T-helper 1 cell treated with Interleukin-12 subunit alpha and Interleukin-12 subunit beta and Interleukin-4 antibody, amounts not matched to agents 30 μg/mL and 1 μg/mL, for 36 hours (primary cell): ENCODE measurements at regions not wholly inside any gene's neighbourhood (a gene's known extent, or its start where the extent isn't known, plus 50 kb on each side); places are given as distances from the start of the nearest gene placed in this dataset.

Source experiments
- H3K27ac Mint-ChIP-seq: one replicate; pipeline ENCODE4 v1.8.0; 2021; ENCODE audit warnings: mild to moderate bottlenecking, mixed read lengths
- H3K27me3 Mint-ChIP-seq: one replicate; pipeline ENCODE4 v1.8.0; 2021; ENCODE audit warnings: low read depth, mixed read lengths
- H3K36me3 Mint-ChIP-seq: one replicate; pipeline ENCODE4 v1.8.0; 2021; ENCODE audit warnings: low read depth, mixed read lengths
- H3K4me1 Mint-ChIP-seq: one replicate; pipeline ENCODE4 v1.8.0; 2021; ENCODE audit warnings: low read depth, mixed read lengths
- H3K4me3 Mint-ChIP-seq: one replicate; pipeline ENCODE4 v1.8.0; 2021; ENCODE audit warnings: mild to moderate bottlenecking, moderate library complexity, mixed read lengths
- H3K9me3 Mint-ChIP-seq: one replicate; pipeline ENCODE4 v1.8.0; 2021; ENCODE audit warnings: mixed read lengths

DNA sequence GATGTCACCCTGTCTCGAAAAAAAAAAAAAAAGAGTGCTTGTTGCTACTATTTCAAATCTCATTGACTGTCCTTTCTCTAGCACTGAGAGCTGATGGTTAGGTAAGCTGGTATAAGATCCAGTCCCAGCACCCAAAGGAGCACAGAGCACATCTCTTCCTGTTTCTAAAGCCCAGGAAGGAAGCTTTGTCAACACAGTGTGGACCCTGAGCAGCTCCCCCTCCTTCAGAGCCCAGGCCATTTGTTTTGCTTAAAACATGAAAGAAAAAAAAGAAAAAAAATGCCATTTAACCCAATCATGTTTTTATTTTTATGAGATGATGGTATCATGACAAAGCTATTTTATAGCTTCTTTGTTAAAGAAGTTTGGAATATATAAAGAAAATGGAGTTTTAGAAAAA lies 184.1 kb upstream of the DUSP10 start:
- H3K27me3 Mint-ChIP-seq, result peaks cover 23% of the 10 kb centered on the region
- H3K9me3 Mint-ChIP-seq, result no peaks in the 10 kb centered on the region
- no peaks in the 10 kb centered on the region for H3K36me3 Mint-ChIP-seq
- H3K4me1 Mint-ChIP-seq, result no peaks in the 10 kb centered on the region
- no peak overlapping the region for H3K4me3 Mint-ChIP-seq
- H3K27ac Mint-ChIP-seq, result no peak overlapping the region

DNA sequence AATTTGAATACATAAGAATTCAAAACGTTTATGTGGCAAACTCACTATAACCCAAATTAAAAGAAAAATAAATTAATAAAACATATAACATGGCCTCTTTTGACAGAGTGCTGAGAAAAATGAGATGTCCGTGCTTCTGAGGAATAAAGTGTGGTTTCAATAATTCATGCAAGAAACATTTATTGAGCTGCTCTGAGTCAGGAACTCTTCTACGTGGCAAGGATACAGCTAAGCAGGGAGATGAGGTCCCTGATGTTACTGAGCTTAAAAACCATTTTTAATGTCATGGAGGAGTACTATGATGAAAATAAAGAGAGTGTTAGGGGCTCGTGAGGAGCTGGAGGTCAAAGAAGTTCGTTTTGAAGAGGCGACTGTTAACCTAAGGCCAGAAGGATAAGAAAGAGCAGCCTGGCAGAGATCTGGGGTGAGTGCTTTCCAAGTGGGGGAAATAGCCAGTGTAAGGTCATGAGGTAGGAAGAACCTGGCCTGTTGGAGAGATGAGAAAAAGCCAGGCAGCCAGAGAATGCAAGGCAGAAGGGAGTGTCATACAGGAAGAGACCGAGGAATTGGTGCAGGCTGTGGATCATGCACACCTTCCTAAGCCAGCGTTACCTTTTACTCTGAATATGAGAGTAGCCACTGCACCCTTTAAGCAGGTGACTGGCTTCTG lies 182.2 kb upstream of the DUSP10 start:
- Mint-ChIP-seq H3K27ac (no peak overlapping the region), H3K4me1 (no peaks in the 10 kb centered on the region), H3K9me3 (no peaks in the 10 kb centered on the region), H3K27me3 (peaks cover 12% of the 10 kb centered on the region), H3K36me3 (no peaks in the 10 kb centered on the region), H3K4me3 (no peak overlapping the region)

DNA sequence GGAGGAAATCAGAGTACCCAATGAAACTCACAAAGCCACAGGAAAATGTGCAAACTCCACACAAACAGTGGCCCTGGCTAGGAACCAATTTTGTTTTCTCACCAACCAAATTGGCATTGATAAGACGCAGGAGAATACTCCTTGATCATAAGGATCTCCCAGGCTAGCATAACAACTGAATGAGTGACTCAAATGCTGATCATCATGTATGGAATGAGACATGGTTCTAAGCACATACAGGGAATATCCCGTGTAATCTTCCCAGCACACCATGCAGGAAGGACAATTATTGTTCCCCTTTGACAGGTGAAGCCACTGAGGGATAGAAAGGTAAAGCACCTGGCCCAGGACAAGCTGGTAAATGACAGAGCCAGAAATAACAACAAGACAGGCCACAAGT lies 180.0 kb upstream of the DUSP10 start:
- Mint-ChIP-seq H3K4me3 (no peak overlapping the region), H3K27me3 (peaks cover 5% of the 10 kb centered on the region), H3K27ac (no peak overlapping the region), H3K36me3 (no peaks in the 10 kb centered on the region), H3K9me3 (no peaks in the 10 kb centered on the region), H3K4me1 (no peaks in the 10 kb centered on the region)

DNA sequence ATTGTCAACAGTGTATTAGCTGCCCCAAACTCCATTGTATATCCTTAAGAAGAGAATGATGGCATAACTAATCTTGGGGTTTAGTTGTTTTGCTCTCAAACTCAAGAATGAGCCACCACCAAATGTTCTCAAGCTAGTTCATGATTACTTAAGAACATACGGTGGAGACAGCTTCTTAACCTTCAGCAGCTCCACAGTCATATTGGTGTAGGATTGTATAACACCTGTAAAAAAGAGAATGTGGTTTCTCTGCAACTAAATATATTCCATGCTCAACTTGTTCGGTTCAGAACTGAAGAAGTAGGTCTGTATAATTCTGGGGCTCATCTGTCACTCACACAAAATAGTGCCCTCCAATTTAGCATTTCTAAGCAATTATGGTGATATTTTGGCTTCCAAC lies 177.9 kb upstream of the DUSP10 start:
- H3K27me3 Mint-ChIP-seq, result no peaks in the 10 kb centered on the region
- H3K36me3 Mint-ChIP-seq, result no peaks in the 10 kb centered on the region
- no peak overlapping the region for H3K27ac Mint-ChIP-seq
- H3K9me3 Mint-ChIP-seq, result no peaks in the 10 kb centered on the region
- H3K4me1 Mint-ChIP-seq, result no peaks in the 10 kb centered on the region
- H3K4me3 Mint-ChIP-seq, result no peak overlapping the region

DNA sequence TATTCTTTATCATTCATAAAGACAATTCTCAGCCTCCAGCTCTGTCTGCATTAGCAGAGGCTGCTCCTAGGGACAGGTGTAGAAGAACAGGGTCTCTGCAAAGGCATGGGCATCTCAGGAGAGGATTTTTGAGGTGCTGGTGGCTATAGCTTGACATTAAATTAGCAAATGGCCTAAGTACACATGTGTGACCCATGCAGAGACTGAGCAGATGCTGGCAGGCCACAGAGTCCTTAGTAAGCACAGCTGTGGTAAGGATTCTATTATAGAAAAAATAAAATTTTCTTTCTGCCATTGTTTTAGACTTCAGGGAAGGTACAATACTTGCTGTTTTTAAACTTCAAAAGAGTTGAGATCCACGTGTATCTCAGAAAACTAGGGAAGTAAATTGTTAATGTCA lies 177.5 kb upstream of the DUSP10 start:
- Mint-ChIP-seq H3K27me3 (no peaks in the 10 kb centered on the region), H3K36me3 (no peaks in the 10 kb centered on the region), H3K4me3 (no peak overlapping the region)

DNA sequence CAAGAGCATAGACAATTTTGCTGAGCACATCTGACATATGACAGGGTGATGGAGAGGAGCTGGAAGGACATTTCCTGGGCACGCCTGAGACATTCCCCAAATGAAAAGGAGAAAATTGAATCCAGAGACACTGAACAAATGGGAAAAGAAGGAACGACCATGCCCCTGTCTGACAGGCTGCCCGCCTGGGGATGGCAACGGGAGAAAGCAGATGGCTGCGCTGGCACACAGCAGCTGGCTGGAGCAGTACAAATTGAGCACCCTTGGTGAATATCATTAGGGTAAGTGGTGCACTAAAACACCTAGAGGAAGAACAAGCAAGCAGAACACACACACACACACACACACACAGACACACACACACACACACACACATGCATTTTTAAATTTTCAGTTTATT lies 174.3 kb upstream of the DUSP10 start:
- Mint-ChIP-seq H3K27me3 (no peaks in the 10 kb centered on the region), H3K27ac (no peak overlapping the region), H3K4me3 (no peak overlapping the region), H3K36me3 (no peaks in the 10 kb centered on the region), H3K4me1 (peaks cover 6% of the 10 kb centered on the region), H3K9me3 (no peaks in the 10 kb centered on the region)

More for the DNA sequence above, 177.5 kb upstream of the DUSP10 start:
- no peak overlapping the region for H3K27ac Mint-ChIP-seq
- no peaks in the 10 kb centered on the region for H3K9me3 Mint-ChIP-seq
- no peaks in the 10 kb centered on the region for H3K4me1 Mint-ChIP-seq

DNA sequence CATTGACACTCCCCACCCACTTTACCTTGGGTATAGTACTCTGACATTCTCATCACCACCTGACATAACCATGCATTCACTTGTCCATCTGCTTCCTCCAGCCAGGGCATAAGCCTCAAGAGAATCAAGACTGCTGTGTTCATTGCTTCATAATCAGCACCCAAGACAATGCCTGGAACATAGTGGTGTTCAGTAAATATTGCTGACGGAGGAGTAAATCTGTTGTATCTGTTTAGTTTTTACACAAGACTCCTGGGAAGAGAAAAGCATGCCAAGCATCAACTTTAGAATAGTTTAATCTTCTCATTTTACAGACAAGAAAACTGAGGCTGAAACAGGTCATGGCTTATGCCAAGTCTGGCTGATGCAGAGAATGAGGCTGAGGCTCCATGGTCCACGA lies 173.9 kb upstream of the DUSP10 start:
- no peaks in the 10 kb centered on the region for H3K27me3 Mint-ChIP-seq
- H3K9me3 Mint-ChIP-seq, result no peaks in the 10 kb centered on the region
- H3K36me3 Mint-ChIP-seq, result no peaks in the 10 kb centered on the region
- no peak overlapping the region for H3K27ac Mint-ChIP-seq
- H3K4me3 Mint-ChIP-seq, result no peak overlapping the region
- H3K4me1 Mint-ChIP-seq, result peaks cover 7% of the 10 kb centered on the region

DNA sequence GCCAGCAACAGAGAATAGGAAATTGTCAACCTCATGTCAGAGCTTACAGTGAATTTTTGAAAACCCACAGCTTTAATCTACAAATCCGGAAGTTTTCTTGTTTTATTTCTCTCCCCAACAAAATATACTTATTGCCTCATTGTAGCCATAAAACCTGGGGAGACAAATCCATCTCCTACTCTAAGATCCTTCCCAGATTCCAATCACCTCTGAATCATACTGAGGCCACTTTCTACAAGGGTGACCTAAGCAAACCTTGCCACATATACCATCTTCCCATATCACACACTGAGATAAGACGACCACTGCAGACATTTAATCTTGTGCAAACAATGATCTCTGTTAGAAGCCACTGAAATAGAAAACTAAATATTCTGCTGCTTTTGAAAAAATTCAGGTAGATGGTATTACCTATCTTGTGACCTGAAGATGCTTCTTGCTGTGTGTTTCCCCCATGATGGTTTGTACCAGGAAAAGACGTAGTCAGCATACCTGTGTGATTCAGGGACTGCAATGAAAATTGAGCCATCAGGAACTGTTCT lies 171.5 kb upstream of the DUSP10 start:
- H3K27me3 Mint-ChIP-seq, result peaks cover 8% of the 10 kb centered on the region
- H3K9me3 Mint-ChIP-seq, result no peaks in the 10 kb centered on the region

DNA sequence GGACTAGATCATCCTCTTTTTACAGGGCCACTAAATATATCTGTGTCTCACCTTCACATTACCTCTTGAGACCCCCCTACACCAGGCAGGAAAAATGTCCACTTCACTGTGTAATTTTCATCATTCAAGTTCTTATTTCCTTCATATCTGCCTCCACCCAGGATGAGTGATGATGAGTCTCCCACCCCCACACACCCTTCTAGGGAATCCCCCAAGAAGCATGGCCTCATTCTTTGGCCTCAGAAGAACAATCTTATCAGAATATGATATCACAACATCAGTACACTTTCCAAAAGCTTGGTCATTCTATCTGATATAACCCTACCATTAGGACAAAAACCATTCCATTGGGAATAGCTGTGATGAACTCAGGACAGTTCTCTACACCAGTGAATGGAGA lies 170.3 kb upstream of the DUSP10 start:
- H3K27ac Mint-ChIP-seq, result no peak overlapping the region
- peaks cover 11% of the 10 kb centered on the region for H3K27me3 Mint-ChIP-seq
- H3K9me3 Mint-ChIP-seq, result no peaks in the 10 kb centered on the region
- H3K4me1 Mint-ChIP-seq, result peaks cover 7% of the 10 kb centered on the region
- H3K4me3 Mint-ChIP-seq, result no peak overlapping the region
- no peaks in the 10 kb centered on the region for H3K36me3 Mint-ChIP-seq

More for the DNA sequence above, 171.5 kb upstream of the DUSP10 start:
- Mint-ChIP-seq H3K27ac (no peak overlapping the region), H3K4me1 (peaks cover 7% of the 10 kb centered on the region), H3K4me3 (no peak overlapping the region), H3K36me3 (no peaks in the 10 kb centered on the region)

DNA sequence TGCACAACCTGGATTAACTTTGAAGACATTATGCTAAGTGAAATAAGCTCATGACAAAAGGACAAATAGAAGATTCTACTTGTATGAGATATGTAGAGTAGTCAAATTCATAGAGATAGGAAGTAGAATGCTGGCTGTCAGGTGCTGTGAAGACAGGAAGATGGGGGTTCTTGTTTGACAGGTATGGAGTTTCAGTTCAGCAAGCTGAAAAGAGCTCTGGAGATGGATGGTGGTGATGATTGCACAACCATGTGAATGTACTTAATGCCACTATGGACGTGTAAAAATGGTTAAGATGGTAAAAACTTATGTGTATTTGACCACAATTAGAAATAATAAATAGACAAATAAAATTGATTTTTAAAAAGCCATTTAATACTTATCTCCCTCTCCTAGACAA lies 169.8 kb upstream of the DUSP10 start:
- no peak overlapping the region for H3K27ac Mint-ChIP-seq
- peaks cover 11% of the 10 kb centered on the region for H3K27me3 Mint-ChIP-seq
- H3K4me1 Mint-ChIP-seq, result peaks cover 7% of the 10 kb centered on the region
- no peak overlapping the region for H3K4me3 Mint-ChIP-seq
- no peaks in the 10 kb centered on the region for H3K9me3 Mint-ChIP-seq
- H3K36me3 Mint-ChIP-seq, result no peaks in the 10 kb centered on the region

DNA sequence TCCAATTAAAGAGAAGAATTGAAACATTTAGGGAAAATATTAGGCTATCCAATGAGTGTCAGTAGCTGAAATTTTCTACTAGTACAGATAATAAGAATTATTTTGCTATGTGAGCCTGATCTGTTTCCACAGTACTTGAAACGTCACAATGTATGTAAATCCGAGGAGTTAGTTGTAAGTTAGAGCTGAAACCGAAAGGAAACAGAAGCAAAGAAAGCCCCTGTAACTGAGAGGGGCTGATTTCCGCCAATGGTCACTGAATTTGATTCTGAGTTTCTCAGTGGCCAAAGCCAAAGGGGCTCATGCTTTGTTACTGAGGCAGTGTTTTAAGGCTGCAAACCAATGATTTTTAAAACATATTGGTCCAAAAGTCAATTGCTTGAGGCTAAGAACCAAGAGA lies 168.3 kb upstream of the DUSP10 start:
- H3K27ac Mint-ChIP-seq, result no peak overlapping the region
- no peaks in the 10 kb centered on the region for H3K36me3 Mint-ChIP-seq
- no peaks in the 10 kb centered on the region for H3K9me3 Mint-ChIP-seq
- peaks cover 11% of the 10 kb centered on the region for H3K27me3 Mint-ChIP-seq
- no peak overlapping the region for H3K4me3 Mint-ChIP-seq
- peaks cover 7% of the 10 kb centered on the region for H3K4me1 Mint-ChIP-seq

DNA sequence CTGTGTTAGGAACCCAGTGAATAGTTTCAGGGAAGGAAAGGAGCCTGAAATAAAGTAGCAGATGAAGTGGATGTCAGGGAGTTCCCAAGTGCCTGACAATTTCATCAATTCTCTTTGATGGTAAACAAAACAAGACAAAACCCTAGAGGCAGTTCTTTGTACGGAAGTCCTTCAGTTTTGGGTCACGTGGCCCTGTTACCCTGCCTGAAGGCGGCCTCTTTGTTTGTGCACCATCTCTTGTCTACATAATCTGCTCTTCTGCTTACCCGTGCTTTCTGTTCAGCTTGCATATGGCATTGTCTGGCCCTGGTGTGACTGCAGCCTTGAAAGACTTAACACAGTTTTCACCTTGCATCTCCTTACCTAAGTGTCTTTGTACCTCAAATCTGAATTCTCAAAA lies 166.7 kb upstream of the DUSP10 start:
- Mint-ChIP-seq H3K4me3 (no peak overlapping the region), H3K4me1 (peaks cover 7% of the 10 kb centered on the region), H3K27me3 (peaks cover 11% of the 10 kb centered on the region), H3K9me3 (no peaks in the 10 kb centered on the region), H3K27ac (no peak overlapping the region), H3K36me3 (no peaks in the 10 kb centered on the region)

DNA sequence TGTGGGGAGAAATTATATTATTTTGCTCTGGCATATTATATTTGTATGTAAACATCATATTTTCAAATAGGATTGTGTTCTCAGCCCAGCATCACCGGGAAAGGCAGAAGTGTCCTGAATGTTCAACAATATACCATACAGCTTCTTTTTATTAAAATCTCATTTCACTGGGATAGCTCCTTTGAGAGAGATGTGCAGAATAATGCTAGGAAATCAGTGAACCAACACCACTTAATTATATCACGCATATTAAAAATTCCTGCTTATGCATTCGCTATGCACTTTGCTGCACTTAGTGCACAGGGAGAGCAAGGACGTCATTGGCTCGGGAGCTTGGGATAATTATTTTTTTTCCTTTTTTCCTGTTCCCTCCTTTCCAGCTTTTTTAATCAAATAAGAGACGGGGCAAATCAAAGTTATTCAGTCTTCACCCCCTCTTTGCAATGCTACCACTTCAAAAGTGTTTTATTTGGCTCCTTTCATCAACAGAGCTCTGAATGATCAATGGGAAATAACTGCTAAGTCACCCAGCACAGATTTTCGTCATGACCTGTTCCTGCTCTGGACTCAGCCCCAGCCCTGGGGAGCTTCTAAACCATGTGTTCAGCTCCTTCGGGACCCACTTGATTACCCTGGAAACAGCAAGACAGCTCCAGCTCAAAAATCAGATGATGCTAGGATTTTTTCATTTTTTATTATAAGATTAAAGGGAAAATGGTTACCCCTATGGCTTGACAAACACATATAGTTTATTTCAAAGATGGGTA lies 165.5 kb upstream of the DUSP10 start:
- Mint-ChIP-seq H3K27ac (no peak overlapping the region), H3K36me3 (no peaks in the 10 kb centered on the region), H3K27me3 (peaks cover 11% of the 10 kb centered on the region), H3K4me3 (no peak overlapping the region), H3K4me1 (peaks cover 7% of the 10 kb centered on the region), H3K9me3 (no peaks in the 10 kb centered on the region)

DNA sequence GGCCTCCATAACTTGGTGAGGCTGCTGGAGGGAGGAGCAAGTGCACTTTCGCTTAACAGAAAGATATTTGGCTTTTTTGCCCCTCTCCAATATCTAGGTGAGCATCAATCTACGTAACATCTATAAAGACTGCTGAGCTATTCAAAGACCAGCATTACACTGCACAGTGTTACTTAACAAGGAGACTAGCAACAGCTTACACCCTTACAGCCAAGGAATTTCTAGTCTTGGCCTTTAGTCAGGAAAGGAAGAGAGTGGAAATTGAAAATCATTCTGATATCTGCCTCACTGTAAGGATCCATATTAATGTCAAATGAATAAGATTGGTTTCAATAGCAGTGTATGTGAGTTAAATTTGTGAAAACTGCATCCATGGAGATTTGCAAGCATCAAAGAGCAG lies 163.9 kb upstream of the DUSP10 start:
- no peak overlapping the region for H3K27ac Mint-ChIP-seq
- no peak overlapping the region for H3K4me3 Mint-ChIP-seq
- peaks cover 11% of the 10 kb centered on the region for H3K27me3 Mint-ChIP-seq
- H3K9me3 Mint-ChIP-seq, result no peaks in the 10 kb centered on the region
- H3K4me1 Mint-ChIP-seq, result no peaks in the 10 kb centered on the region
- H3K36me3 Mint-ChIP-seq, result no peaks in the 10 kb centered on the region

DNA sequence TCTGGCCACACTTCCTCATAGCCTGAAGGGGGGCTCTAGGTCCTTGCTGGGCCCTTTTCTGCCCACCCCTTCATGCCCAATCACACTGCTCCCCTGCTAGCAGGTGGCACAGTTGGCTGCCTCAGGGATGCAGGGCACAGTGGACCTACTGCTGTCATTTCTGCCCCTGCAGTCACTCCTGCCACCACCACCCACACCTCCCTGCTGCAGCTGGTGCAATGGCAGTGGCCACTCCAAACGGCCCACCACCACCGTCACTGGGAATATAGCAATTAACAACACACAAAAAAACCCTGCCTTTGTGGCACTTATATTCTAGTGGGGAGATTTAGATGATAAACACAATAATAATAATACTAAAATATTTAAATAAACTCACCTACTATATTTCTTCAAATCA lies 162.4 kb upstream of the DUSP10 start:
- no peaks in the 10 kb centered on the region for H3K4me1 Mint-ChIP-seq
- H3K4me3 Mint-ChIP-seq, result no peak overlapping the region
- H3K9me3 Mint-ChIP-seq, result no peaks in the 10 kb centered on the region
- H3K27ac Mint-ChIP-seq, result no peak overlapping the region
- no peaks in the 10 kb centered on the region for H3K36me3 Mint-ChIP-seq
- peaks cover 5% of the 10 kb centered on the region for H3K27me3 Mint-ChIP-seq
